ENCODE measurements at regions not wholly inside any gene's neighbourhood (a gene's known extent, or its start where the extent isn't known, plus 50 kb on each side); places are given as distances from the start of the nearest gene placed in this dataset.

DNA sequence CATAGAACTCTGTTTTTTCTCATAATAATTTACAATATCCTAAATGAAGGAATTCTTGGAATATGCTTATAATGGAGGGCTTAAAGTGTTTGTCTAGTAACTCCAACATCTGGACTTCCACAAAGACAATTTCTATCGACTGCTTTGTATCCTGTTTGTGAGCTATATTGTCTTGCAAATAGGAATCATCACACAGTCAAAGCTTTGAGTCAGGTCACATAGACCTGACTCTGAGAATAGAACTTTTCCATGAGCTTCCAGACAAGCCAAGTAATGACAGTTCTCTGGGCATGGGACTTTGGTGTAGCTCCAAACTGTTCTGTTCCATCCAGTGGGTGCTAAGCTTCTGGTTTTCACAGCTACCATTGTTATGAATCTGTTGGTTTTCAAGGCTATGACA, 75.2 kb upstream of the GALNT7 start:
- TF ChIP-seq RAD21 (IDR thresholded peaks at IDR 0.05; ENCODE audit: low read depth) (no peak), TAF1 (IDR thresholded peaks at IDR 0.05; ENCODE audit: low read depth) (no peak), EP300 (IDR thresholded peaks at IDR 0.05; ENCODE audit: borderline replicate concordance) (no peak), EGR1 (IDR thresholded peaks at IDR 0.05) (no peak), CEBPB (IDR thresholded peaks at IDR 0.05) (no peak), FOXM1 (IDR thresholded peaks at IDR 0.05; ENCODE audit: borderline replicate concordance, low read depth) (no peak), ZBTB7A (IDR thresholded peaks at IDR 0.05; ENCODE audit: low read depth) (no peak), CREB1 (IDR thresholded peaks at IDR 0.05; ENCODE audit: low read depth) (no peak), YY1 (IDR thresholded peaks at IDR 0.05; ENCODE audit: low read depth) (no peak), NFIC (IDR thresholded peaks at IDR 0.05) (no peak)
- TF ChIP-seq, protein P1, sequence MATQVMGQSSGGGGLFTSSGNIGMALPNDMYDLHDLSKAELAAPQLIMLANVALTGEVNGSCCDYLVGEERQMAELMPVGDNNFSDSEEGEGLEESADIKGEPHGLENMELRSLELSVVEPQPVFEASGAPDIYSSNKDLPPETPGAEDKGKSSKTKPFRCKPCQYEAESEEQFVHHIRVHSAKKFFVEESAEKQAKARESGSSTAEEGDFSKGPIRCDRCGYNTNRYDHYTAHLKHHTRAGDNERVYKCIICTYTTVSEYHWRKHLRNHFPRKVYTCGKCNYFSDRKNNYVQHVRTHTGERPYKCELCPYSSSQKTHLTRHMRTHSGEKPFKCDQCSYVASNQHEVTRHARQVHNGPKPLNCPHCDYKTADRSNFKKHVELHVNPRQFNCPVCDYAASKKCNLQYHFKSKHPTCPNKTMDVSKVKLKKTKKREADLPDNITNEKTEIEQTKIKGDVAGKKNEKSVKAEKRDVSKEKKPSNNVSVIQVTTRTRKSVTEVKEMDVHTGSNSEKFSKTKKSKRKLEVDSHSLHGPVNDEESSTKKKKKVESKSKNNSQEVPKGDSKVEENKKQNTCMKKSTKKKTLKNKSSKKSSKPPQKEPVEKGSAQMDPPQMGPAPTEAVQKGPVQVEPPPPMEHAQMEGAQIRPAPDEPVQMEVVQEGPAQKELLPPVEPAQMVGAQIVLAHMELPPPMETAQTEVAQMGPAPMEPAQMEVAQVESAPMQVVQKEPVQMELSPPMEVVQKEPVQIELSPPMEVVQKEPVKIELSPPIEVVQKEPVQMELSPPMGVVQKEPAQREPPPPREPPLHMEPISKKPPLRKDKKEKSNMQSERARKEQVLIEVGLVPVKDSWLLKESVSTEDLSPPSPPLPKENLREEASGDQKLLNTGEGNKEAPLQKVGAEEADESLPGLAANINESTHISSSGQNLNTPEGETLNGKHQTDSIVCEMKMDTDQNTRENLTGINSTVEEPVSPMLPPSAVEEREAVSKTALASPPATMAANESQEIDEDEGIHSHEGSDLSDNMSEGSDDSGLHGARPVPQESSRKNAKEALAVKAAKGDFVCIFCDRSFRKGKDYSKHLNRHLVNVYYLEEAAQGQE (IDR thresholded peaks at IDR 0.05; ENCODE audit: low read depth) = no peak
- TF ChIP-seq, protein P2, sequence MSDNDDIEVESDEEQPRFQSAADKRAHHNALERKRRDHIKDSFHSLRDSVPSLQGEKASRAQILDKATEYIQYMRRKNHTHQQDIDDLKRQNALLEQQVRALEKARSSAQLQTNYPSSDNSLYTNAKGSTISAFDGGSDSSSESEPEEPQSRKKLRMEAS (IDR thresholded peaks at IDR 0.05) = no peak
- TF ChIP-seq, protein P3, sequence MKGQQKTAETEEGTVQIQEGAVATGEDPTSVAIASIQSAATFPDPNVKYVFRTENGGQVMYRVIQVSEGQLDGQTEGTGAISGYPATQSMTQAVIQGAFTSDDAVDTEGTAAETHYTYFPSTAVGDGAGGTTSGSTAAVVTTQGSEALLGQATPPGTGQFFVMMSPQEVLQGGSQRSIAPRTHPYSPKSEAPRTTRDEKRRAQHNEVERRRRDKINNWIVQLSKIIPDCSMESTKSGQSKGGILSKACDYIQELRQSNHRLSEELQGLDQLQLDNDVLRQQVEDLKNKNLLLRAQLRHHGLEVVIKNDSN (IDR thresholded peaks at IDR 0.05) = no peak
